Adrenal gland (tissue), 5 donors: ENCODE measurements at regions not wholly inside any gene's neighbourhood (a gene's known extent, or its start where the extent isn't known, plus 50 kb on each side); places are given as distances from the start of the nearest gene placed in this dataset.

Experiments
- POLR2A ChIP-seq, 2 donors: fragments of 450-650 bp; IDR thresholded peaks; one replicate each; pipeline ENCODE4 v1.6.1; 2017; ENCODE audit warnings: antibody characterized with exemption in 2 of 2, mild to moderate bottlenecking in 2 of 2, moderate library complexity in 1 of 2
- TF ChIP-seq, protein P1 (sequence below), 6 experiments: fragments of 450-650 bp in 4 of 6; fragments of 200-600 bp in 2 of 6; sonication (generic) in 1 of 6; IDR thresholded peaks; 1 replicate in 5 of 6; 2 replicates in 1 of 6; pipeline versions ENCODE4 v1.5.1 to v1.8.0; 2016 to 2021; ENCODE audit warnings: antibody characterized with exemption in 6 of 6, mild to moderate bottlenecking in 2 of 6, moderate library complexity in 1 of 6
- donor health status: DM: no; HTN: no; CAD: no.

GRCh38 chr1:22296701-22297591, 154.0 kb upstream of the WNT4 start:
- TF ChIP-seq, protein P1, sequence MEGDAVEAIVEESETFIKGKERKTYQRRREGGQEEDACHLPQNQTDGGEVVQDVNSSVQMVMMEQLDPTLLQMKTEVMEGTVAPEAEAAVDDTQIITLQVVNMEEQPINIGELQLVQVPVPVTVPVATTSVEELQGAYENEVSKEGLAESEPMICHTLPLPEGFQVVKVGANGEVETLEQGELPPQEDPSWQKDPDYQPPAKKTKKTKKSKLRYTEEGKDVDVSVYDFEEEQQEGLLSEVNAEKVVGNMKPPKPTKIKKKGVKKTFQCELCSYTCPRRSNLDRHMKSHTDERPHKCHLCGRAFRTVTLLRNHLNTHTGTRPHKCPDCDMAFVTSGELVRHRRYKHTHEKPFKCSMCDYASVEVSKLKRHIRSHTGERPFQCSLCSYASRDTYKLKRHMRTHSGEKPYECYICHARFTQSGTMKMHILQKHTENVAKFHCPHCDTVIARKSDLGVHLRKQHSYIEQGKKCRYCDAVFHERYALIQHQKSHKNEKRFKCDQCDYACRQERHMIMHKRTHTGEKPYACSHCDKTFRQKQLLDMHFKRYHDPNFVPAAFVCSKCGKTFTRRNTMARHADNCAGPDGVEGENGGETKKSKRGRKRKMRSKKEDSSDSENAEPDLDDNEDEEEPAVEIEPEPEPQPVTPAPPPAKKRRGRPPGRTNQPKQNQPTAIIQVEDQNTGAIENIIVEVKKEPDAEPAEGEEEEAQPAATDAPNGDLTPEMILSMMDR (IDR thresholded peaks at IDR 0.05), result no peak
- no peak for TF ChIP-seq POLR2A (IDR thresholded peaks at IDR 0.05)
